B cell (primary cell): ENCODE measurements at regions not wholly inside any gene's neighbourhood (a gene's known extent, or its start where the extent isn't known, plus 50 kb on each side); places are given as distances from the start of the nearest gene placed in this dataset.

ENCODE experiments used
- ATAC-seq: fragments of 200-7000 bp; cut with Tn5 transposase; one replicate; pipeline ENCODE4 v1.10.0; 2021; ENCODE audit warnings: low read depth, mild to moderate bottlenecking, moderate number of reproducible peaks, moderate library complexity
- CTCF ChIA-PET: fragments of 350-600 bp; sonication (Branson Sonifier 250); formaldehyde crosslinking; loops from one replicate; lab custom pipeline; 2021; ENCODE audit warnings: antibody characterized with exemption, inconsistent platforms; lab: Charles Lee
- POLR2A ChIA-PET: fragments of 350-600 bp; sonication (Branson Sonifier 250); formaldehyde crosslinking; loops from one replicate; lab custom pipeline; 2021; ENCODE audit warnings: antibody characterized with exemption; lab: Charles Lee
- DNase-seq: peaks from one replicate; pipeline ENCODE4 v3.0.0; 2013
- H2AFZ ChIP-seq: 2 replicates; pipeline ENCODE4 v1.6.1; 2012; ENCODE audit warnings: mild to moderate bottlenecking, low read depth, low read length; ENCODE audit not compliant: insufficient read depth, poor library complexity, severe bottlenecking
- H3K27ac ChIP-seq, 2 donors: 1 replicate in 1 of 2; 2 replicates in 1 of 2; pipeline ENCODE4 v1.5.1; 2012 to 2013; ENCODE audit warnings: low read length in 2 of 2, mild to moderate bottlenecking in 2 of 2, moderate library complexity in 1 of 2
- H3K27me3 ChIP-seq, 4 experiments: fragments of 200-600 bp in 1 of 4; sonication (generic) in 1 of 4; replicated peaks in 1 of 4; 1 replicate in 2 of 4; 2 replicates in 2 of 4; pipeline versions ENCODE4 v1.6.1 to v1.7.0; 2013 to 2016; ENCODE audit warnings: low read length in 3 of 4, mild to moderate bottlenecking in 2 of 4, mixed read lengths in 1 of 4, moderate library complexity in 1 of 4; ENCODE audit not compliant: insufficient read depth in 4 of 4, control insufficient read depth in 3 of 4; ENCODE audit errors: control extremely low read depth in 1 of 4
- H3K36me3 ChIP-seq, 2 experiments: replicated peaks in 1 of 2; 1 replicate in 1 of 2; 2 replicates in 1 of 2; pipeline versions ENCODE4 v1.6.1 to v1.7.1; 2013; ENCODE audit warnings: low read length in 1 of 2; ENCODE audit not compliant: insufficient read depth in 2 of 2, control insufficient read depth in 1 of 2; ENCODE audit errors: control extremely low read depth in 1 of 2, extremely low read depth in 1 of 2
- H3K4me1 ChIP-seq, 2 donors: fragments of 200-600 bp in 1 of 2; sonication (generic) in 1 of 2; 1 replicate in 1 of 2; 2 replicates in 1 of 2; pipeline versions ENCODE4 v1.5.1 to v1.6.1; 2013 to 2017; ENCODE audit warnings: low read length in 2 of 2; ENCODE audit not compliant: control insufficient read depth in 2 of 2, insufficient read depth in 2 of 2
- H3K4me2 ChIP-seq: replicated peaks from 2 replicates; pipeline ENCODE3; 2012; ENCODE audit warnings: mild to moderate bottlenecking, low read depth, low read length; ENCODE audit not compliant: poor library complexity, severe bottlenecking
- H3K4me3 ChIP-seq, 5 experiments: fragments of 200-600 bp in 1 of 5; sonication (generic) in 1 of 5; 1 replicate in 3 of 5; 2 replicates in 2 of 5; pipeline versions ENCODE4 v1.5.1 to v1.7.0; 2011 to 2016; ENCODE audit warnings: low read length in 4 of 5, mild to moderate bottlenecking in 4 of 5, low read depth in 2 of 5, control low read depth in 1 of 5, moderate library complexity in 1 of 5; ENCODE audit not compliant: insufficient read depth in 1 of 5; ENCODE audit errors: control extremely low read depth in 1 of 5, extremely low read depth in 1 of 5
- H3K79me2 ChIP-seq: fragments of 200-600 bp; sonication (generic); one replicate; pipeline ENCODE4 v1.6.0; 2016; ENCODE audit warnings: low read length; ENCODE audit not compliant: control insufficient read depth, insufficient read depth
- H3K9ac ChIP-seq: fragments of 200-600 bp; sonication (generic); 2 replicates; pipeline ENCODE4 v1.6.1; 2017; ENCODE audit warnings: mild to moderate bottlenecking, low read length, moderate library complexity
- H3K9me3 ChIP-seq, 3 donors: one replicate each; pipeline versions ENCODE4 v1.6.1 to v1.7.1; 2013; ENCODE audit warnings: low read length in 2 of 3; ENCODE audit not compliant: control insufficient read depth in 2 of 3, insufficient read depth in 1 of 3; ENCODE audit errors: control extremely low read depth in 1 of 3
- H4K20me1 ChIP-seq: 2 replicates; pipeline ENCODE4 v1.6.0; 2012; ENCODE audit warnings: mild to moderate bottlenecking, low read length; ENCODE audit not compliant: insufficient read depth, control insufficient read depth, poor library complexity, severe bottlenecking
- H3K27ac Mint-ChIP-seq: one replicate; pipeline ENCODE4 v1.8.0; 2021; ENCODE audit warnings: mixed read lengths
- H3K27me3 Mint-ChIP-seq: one replicate; pipeline ENCODE4 v1.8.0; 2021; ENCODE audit warnings: mixed read lengths
- H3K4me1 Mint-ChIP-seq: one replicate; pipeline ENCODE4 v1.8.0; 2021; ENCODE audit warnings: mixed read lengths
- H3K4me3 Mint-ChIP-seq: one replicate; pipeline ENCODE4 v1.8.0; 2021; ENCODE audit warnings: mixed read lengths
- H3K9me3 Mint-ChIP-seq: one replicate; pipeline ENCODE4 v1.8.0; 2022; ENCODE audit warnings: mixed read lengths; ENCODE audit not compliant: insufficient read depth
- CTCF ChIP-seq: fragments of 200-600 bp; IDR thresholded peaks from one replicate; pipeline ENCODE4 v1.8.0; 2022; ENCODE audit warnings: antibody characterized with exemption, mild to moderate bottlenecking
- EZH2 ChIP-seq: IDR thresholded peaks from 2 replicates; pipeline ENCODE4 v1.6.1; 2012; ENCODE audit warnings: borderline replicate concordance, low read depth, mild to moderate bottlenecking, moderate library complexity, low read length; ENCODE audit not compliant: insufficient read depth, poor library complexity, severe bottlenecking
- intact Hi-C: fragments of 100-400 bp; cut with micrococcal nuclease; formaldehyde crosslinking; loops from one replicate; pipeline ENCODE4 v1.10.0; 2022

GRCh38 chr12:38477340-38478090 lies 160.9 kb downstream of the ALG10B start:
- TF ChIP-seq CTCF (no peak), EZH2 (no peak)
- Histone ChIP-seq H3K27ac (no peak overlapping the region), H3K4me3 (no peak overlapping the region), H3K9me3 (peaks cover 0 to 3% (median 3%) of the 10 kb centered on the region in 3 donors), H3K36me3 (no peaks in the 10 kb centered on the region), H4K20me1 (no peaks in the 10 kb centered on the region), H3K4me2 (no peak overlapping the region), H3K27me3 (no peaks in the 10 kb centered on the region), H3K79me2 (no peaks in the 10 kb centered on the region), H3K9ac (no peak overlapping the region), H3K4me1 (no peaks in the 10 kb centered on the region), H2AFZ (no peak overlapping the region)
- DNase-seq (no peak), ATAC-seq (no peak)
- H3K4me3 Mint-ChIP-seq = no peak overlapping the region
- POLR2A ChIA-PET = no interaction called here
- H3K4me1 Mint-ChIP-seq = no peaks in the 10 kb centered on the region
- no peaks in the 10 kb centered on the region for H3K9me3 Mint-ChIP-seq
- H3K27me3 Mint-ChIP-seq = no peaks in the 10 kb centered on the region
- CTCF ChIA-PET = no interaction called here
- H3K27ac Mint-ChIP-seq = no peak overlapping the region
- intact Hi-C loops = no loop called here

- ATAC-seq (no peak), DNase-seq (no peak)
- no peaks in the 10 kb centered on the region for H3K27me3 ChIP-seq
- H2AFZ ChIP-seq = no peak overlapping the region
- H3K27ac ChIP-seq = no peak overlapping the region
- Mint-ChIP-seq H3K4me3 (no peak overlapping the region), H3K27ac (no peak overlapping the region), H3K9me3 (no peaks in the 10 kb centered on the region), H3K27me3 (no peaks in the 10 kb centered on the region), H3K4me1 (no peaks in the 10 kb centered on the region)
- ChIA-PET CTCF (no interaction called here), POLR2A (no interaction called here)
- no peaks in the 10 kb centered on the region for H3K36me3 ChIP-seq
- H3K9ac ChIP-seq = no peak overlapping the region
- no peaks in the 10 kb centered on the region for H3K4me1 ChIP-seq
- no peak overlapping the region for H3K4me3 ChIP-seq
- no peak overlapping the region for H3K4me2 ChIP-seq
- no peaks in the 10 kb centered on the region for H3K79me2 ChIP-seq
- TF ChIP-seq CTCF (no peak), EZH2 (no peak)
- intact Hi-C loops = no loop called here
- no peaks in the 10 kb centered on the region for H4K20me1 ChIP-seq
- H3K9me3 ChIP-seq = no peaks in the 10 kb centered on the region
Observed at GRCh38 chr12:38480594-38480993, 164.0 kb downstream of the ALG10B start.
